WERI-Rb-1 (cell line): ENCODE measurements at regions not wholly inside any gene's neighbourhood (a gene's known extent, or its start where the extent isn't known, plus 50 kb on each side); places are given as distances from the start of the nearest gene placed in this dataset.
A peak's percentile ranks its signal among the peaks of the same experiment; 100 is the strongest.

ENCODE experiments used
- DNase-seq: peaks from one replicate; pipeline ENCODE4 v3.0.0-alpha.2; 2020
- H3K27ac ChIP-seq: fragments of 250-450 bp; sonication (Bioruptor Pico); 2 replicates; pipeline ENCODE4 v1.5.1; 2020; ENCODE audit warnings: mild to moderate bottlenecking, moderate library complexity
- H3K27me3 ChIP-seq: fragments of 250-450 bp; sonication (Bioruptor Pico); 2 replicates; pipeline ENCODE4 v1.5.1; 2021; ENCODE audit warnings: mild to moderate bottlenecking, low read depth, moderate library complexity; ENCODE audit not compliant: insufficient read depth, severe bottlenecking
- H3K36me3 ChIP-seq: fragments of 250-450 bp; sonication (Bioruptor Pico); 2 replicates; pipeline ENCODE4 v1.5.1; 2020; ENCODE audit warnings: mild to moderate bottlenecking, moderate library complexity
- H3K4me3 ChIP-seq: 2 replicates; pipeline ENCODE4 v1.5.1; 2011; ENCODE audit warnings: low read depth, mild to moderate bottlenecking, control low read depth, low read length
- H3K9me3 ChIP-seq: fragments of 250-450 bp; sonication (Bioruptor Pico); 2 replicates; pipeline ENCODE4 v1.5.1; 2021; ENCODE audit warnings: mild to moderate bottlenecking, moderate library complexity; ENCODE audit not compliant: severe bottlenecking
- CTCF ChIP-seq: IDR thresholded peaks from 2 replicates; pipeline ENCODE4 v1.5.1; 2011; ENCODE audit warnings: low read depth, mild to moderate bottlenecking, control low read depth, inconsistent platforms, low read length

GRCh38 chr18:78576967-78577366 lies 402.7 kb upstream of the SALL3 start:
- no peak overlapping the region for H3K27ac ChIP-seq
- no peaks in the 10 kb centered on the region for H3K36me3 ChIP-seq
- no peak for DNase-seq
- no peaks in the 10 kb centered on the region for H3K27me3 ChIP-seq
- H3K9me3 ChIP-seq = peaks cover 22% of the 10 kb centered on the region
- H3K4me3 ChIP-seq = no peak overlapping the region
- no peak for TF ChIP-seq CTCF

- Histone ChIP-seq H3K36me3 (no peaks in the 10 kb centered on the region), H3K27me3 (no peaks in the 10 kb centered on the region), H3K27ac (no peak overlapping the region), H3K9me3 (peaks cover 9% of the 10 kb centered on the region), H3K4me3 (no peak overlapping the region)
- no peak for TF ChIP-seq CTCF
- no peak for DNase-seq
Measured at GRCh38 chr18:78579449-78579848, 400.2 kb upstream of the SALL3 start.

GRCh38 chr18:78579854-78580577 lies 399.6 kb upstream of the SALL3 start:
- Histone ChIP-seq H3K27me3 (no peaks in the 10 kb centered on the region), H3K9me3 (peaks cover 3% of the 10 kb centered on the region), H3K36me3 (no peaks in the 10 kb centered on the region), H3K4me3 (no peak overlapping the region), H3K27ac (no peak overlapping the region)
- no peak for TF ChIP-seq CTCF
- DNase-seq = no peak

- Histone ChIP-seq H3K9me3 (peaks cover 2% of the 10 kb centered on the region), H3K27ac (no peak overlapping the region), H3K4me3 (no peak overlapping the region), H3K36me3 (no peaks in the 10 kb centered on the region), H3K27me3 (no peaks in the 10 kb centered on the region)
- DNase-seq = no peak
- peak; percentile 65 for TF ChIP-seq CTCF
Measured at GRCh38 chr18:78580835-78581339, 398.7 kb upstream of the SALL3 start.

- H3K27ac ChIP-seq = no peak overlapping the region
- H3K36me3 ChIP-seq = no peaks in the 10 kb centered on the region
- TF ChIP-seq CTCF = no peak
- no peaks in the 10 kb centered on the region for H3K9me3 ChIP-seq
- DNase-seq = no peak
- no peak overlapping the region for H3K4me3 ChIP-seq
- no peaks in the 10 kb centered on the region for H3K27me3 ChIP-seq
Measured at GRCh38 chr18:78582181-78582709, 397.4 kb upstream of the SALL3 start.
